ENCODE measurements at regions not wholly inside any gene's neighbourhood (a gene's known extent, or its start where the extent isn't known, plus 50 kb on each side); places are given as distances from the start of the nearest gene placed in this dataset.

GRCh38 chr2:37774976-37775907, 103.8 kb upstream of the CDC42EP3 start:
- peaks cover 19% of the 10 kb centered on the region for H3K27me3 Mint-ChIP-seq (ENCODE audit: low read depth)
- no peaks in the 10 kb centered on the region for H3K36me3 Mint-ChIP-seq (ENCODE audit: low read depth)
- peak overlapping the region; percentile 11 to 69 (median 42) for H3K4me3 Mint-ChIP-seq
- peaks cover 3% of the 10 kb centered on the region for H3K9me3 Mint-ChIP-seq
- TF ChIP-seq, protein P1, sequence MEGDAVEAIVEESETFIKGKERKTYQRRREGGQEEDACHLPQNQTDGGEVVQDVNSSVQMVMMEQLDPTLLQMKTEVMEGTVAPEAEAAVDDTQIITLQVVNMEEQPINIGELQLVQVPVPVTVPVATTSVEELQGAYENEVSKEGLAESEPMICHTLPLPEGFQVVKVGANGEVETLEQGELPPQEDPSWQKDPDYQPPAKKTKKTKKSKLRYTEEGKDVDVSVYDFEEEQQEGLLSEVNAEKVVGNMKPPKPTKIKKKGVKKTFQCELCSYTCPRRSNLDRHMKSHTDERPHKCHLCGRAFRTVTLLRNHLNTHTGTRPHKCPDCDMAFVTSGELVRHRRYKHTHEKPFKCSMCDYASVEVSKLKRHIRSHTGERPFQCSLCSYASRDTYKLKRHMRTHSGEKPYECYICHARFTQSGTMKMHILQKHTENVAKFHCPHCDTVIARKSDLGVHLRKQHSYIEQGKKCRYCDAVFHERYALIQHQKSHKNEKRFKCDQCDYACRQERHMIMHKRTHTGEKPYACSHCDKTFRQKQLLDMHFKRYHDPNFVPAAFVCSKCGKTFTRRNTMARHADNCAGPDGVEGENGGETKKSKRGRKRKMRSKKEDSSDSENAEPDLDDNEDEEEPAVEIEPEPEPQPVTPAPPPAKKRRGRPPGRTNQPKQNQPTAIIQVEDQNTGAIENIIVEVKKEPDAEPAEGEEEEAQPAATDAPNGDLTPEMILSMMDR (IDR thresholded peaks at IDR 0.05; ENCODE audit: unreplicated experiment in 3 of 3), result no peak
- H3K27ac Mint-ChIP-seq, result peak overlapping the region; percentile 95 to 98 (median 95)
- peaks cover 95% of the 10 kb centered on the region for H3K4me1 Mint-ChIP-seq

DNA sequence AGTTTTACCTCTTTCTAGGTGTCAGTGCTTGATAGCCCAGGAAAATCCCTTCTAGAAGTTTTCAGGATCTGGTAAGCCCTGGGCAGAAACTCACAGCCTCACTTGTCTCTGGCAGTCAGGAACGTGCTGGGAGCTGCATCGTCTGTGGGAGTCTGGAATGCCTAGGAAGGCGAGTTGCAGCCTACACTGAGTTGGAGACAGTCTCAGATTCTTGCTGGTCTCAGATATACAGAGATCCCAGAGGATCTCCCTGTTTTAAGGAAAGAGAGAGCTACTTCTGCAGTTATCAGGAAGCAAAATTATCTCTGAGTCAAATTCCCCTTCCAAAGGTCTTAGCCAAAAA, 104.4 kb upstream of the CDC42EP3 start:
- TF ChIP-seq, protein P1 (IDR thresholded peaks at IDR 0.05; ENCODE audit: unreplicated experiment in 3 of 3), result no peak
- Mint-ChIP-seq H3K36me3 (ENCODE audit: low read depth) (no peaks in the 10 kb centered on the region), H3K4me3 (peak overlapping the region; percentile 11 to 69 (median 42)), H3K27me3 (ENCODE audit: low read depth) (peaks cover 19% of the 10 kb centered on the region), H3K4me1 (peaks cover 100% of the 10 kb centered on the region), H3K9me3 (peaks cover 3% of the 10 kb centered on the region), H3K27ac (peak overlapping the region; percentile 95 to 98 (median 95))

DNA sequence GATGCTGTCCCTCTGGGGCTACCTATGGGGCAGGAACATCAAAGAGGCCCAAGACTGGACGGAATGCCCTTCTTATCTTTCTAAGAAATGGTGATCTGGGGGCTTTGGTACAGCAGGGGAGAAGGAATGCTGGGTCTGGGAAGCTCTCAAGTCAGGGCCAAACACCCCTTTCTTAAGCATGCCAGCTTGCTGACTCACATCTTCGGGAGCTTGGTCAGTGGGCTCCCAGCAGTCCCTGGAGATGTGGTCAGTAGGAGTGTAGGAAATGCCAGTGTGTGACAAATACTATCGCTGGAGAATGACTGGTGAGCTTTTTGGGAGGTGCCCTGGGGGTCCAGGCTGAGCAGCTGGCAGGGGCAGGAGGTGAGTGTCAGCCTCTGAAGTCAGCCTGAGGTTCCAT, 105.0 kb upstream of the CDC42EP3 start:
- Mint-ChIP-seq H3K27me3 (ENCODE audit: low read depth) (peaks cover 15% of the 10 kb centered on the region), H3K4me1 (peaks cover 100% of the 10 kb centered on the region), H3K27ac (peak overlapping the region; percentile 95 to 98 (median 95)), H3K4me3 (peak overlapping the region in 1 of 3 experiments; percentile 11), H3K36me3 (ENCODE audit: low read depth) (no peaks in the 10 kb centered on the region), H3K9me3 (no peaks in the 10 kb centered on the region)
- TF ChIP-seq, protein P1 (IDR thresholded peaks at IDR 0.05; ENCODE audit: unreplicated experiment in 3 of 3), result no peak

DNA sequence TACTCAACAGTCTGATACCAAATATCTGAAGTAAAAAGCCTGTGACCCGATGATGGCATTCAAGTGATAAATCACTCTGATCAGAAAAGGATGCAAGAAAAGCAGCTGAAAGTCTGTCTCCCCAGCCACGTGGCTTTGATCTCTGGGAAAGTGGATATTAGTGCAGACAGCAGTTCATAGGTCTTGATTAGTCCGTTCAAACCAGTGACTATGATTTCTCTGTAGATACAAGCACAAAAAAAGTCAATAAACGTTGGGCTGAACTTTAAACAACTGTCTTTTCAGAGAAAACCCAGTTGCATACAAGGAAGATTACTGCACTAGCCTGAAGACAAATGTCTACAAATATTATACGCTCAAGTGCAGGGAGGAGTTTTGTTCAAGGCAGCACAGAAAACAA, 107.7 kb upstream of the CDC42EP3 start:
- TF ChIP-seq, protein P1 (IDR thresholded peaks at IDR 0.05; ENCODE audit: unreplicated experiment in 3 of 3), result no peak
- no peaks in the 10 kb centered on the region for H3K36me3 Mint-ChIP-seq (ENCODE audit: low read depth)

DNA sequence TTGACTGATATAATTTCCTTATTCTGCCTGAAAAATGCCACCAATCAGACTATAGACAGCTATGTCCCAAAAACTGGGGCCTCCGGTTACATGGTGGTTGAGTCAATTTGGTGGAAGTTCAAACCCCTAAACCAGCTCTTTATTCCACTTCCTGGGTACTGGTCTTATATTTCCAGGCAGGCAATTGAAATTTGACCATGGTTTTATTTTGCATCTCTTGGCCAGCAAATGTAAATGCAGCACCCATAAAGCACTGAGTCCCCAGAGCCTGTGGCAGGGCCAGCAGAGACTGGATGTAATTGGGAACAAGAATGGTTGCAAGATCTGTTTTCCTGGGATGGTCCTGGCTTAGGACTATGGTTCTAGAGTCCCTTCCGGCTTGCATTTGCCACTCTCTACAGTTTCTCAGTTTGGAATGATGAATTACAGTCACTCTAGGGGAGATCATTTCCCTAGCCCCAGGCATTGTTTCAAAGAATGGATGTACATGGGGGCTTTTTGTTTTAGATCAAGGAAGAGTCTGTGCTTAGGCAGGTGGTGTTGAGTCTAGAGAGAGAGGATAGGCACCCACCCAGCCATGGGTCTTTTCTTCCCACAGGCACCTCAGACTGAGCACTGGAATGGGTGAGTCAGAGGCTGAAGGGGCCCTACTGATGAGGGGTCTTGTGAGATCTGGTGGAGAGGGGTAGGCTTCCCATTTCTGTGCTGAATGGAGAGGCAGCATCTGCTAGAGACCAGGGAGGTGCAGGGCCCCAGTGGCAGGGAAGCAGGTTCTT, 108.4 kb upstream of the CDC42EP3 start:
- no peak overlapping the region for H3K4me3 Mint-ChIP-seq
- H3K9me3 Mint-ChIP-seq, result no peaks in the 10 kb centered on the region
- peaks cover 91% of the 10 kb centered on the region for H3K4me1 Mint-ChIP-seq
- peaks cover 15% of the 10 kb centered on the region for H3K27me3 Mint-ChIP-seq (ENCODE audit: low read depth)
- TF ChIP-seq, protein P1 (IDR thresholded peaks at IDR 0.05; ENCODE audit: unreplicated experiment in 3 of 3), result no peak
- no peaks in the 10 kb centered on the region for H3K36me3 Mint-ChIP-seq (ENCODE audit: low read depth)
- peak overlapping the region in 2 of 3 experiments; percentile 52 to 75 for H3K27ac Mint-ChIP-seq

More for the DNA sequence above, 107.7 kb upstream of the CDC42EP3 start:
- peaks cover 98% of the 10 kb centered on the region for H3K4me1 Mint-ChIP-seq
- H3K4me3 Mint-ChIP-seq, result peak overlapping the region in 1 of 3 experiments; percentile 5
- peak overlapping the region; percentile 43 to 75 (median 52) for H3K27ac Mint-ChIP-seq
- no peaks in the 10 kb centered on the region for H3K9me3 Mint-ChIP-seq
- H3K27me3 Mint-ChIP-seq (ENCODE audit: low read depth), result peaks cover 15% of the 10 kb centered on the region

Data from nephron (organoid).